Panc1 (cell line): ENCODE measurements at regions not wholly inside any gene's neighbourhood (a gene's known extent, or its start where the extent isn't known, plus 50 kb on each side); places are given as distances from the start of the nearest gene placed in this dataset.

ENCODE experiments used
- ATAC-seq: fragments of 200-7000 bp; cut with Tn5 transposase; 2 replicates; pipeline ENCODE4 v1.9.1; 2020; ENCODE audit warnings: mild to moderate bottlenecking, moderate library complexity
- BruUV-seq: library from RNA; stranded (reverse); fragments of 400-500 nt; replicated peaks from 2 replicates; lab custom pipeline; 2021; lab: Mats Ljungman, UMichigan
- CTCF ChIA-PET: fragments of 300-600 bp; sonication (Branson Sonifier 250); formaldehyde crosslinking; loops from one replicate; lab custom pipeline; 2022; ENCODE audit warnings: antibody characterized with exemption; lab: Charles Lee
- POLR2A ChIA-PET: fragments of 300-600 bp; sonication (Branson Sonifier 250); formaldehyde crosslinking; loops from one replicate; lab custom pipeline; 2022; ENCODE audit warnings: antibody characterized with exemption; lab: Charles Lee
- DNase-seq: peaks from one replicate; pipeline ENCODE4 v3.0.0-alpha.2; 2010; ENCODE audit warnings: low read depth, low spot score
- H3K27ac ChIP-seq: 2 replicates; pipeline ENCODE4 v1.5.1; 2011; ENCODE audit warnings: mild to moderate bottlenecking, low read length, inconsistent platforms
- H3K27me3 ChIP-seq: fragments of 200-500 bp; sonication (Bioruptor generic); 2 replicates; pipeline ENCODE4 v1.6.0; 2014; ENCODE audit warnings: low read length, inconsistent platforms; ENCODE audit not compliant: control insufficient read depth, insufficient read depth
- H3K36me3 ChIP-seq: fragments of 200-500 bp; sonication (Bioruptor generic); 2 replicates; pipeline ENCODE4 v1.5.1; 2014; ENCODE audit warnings: inconsistent platforms, mild to moderate bottlenecking, low read length, moderate library complexity; ENCODE audit not compliant: control insufficient read depth, insufficient read depth
- H3K4me1 ChIP-seq: 2 replicates; pipeline ENCODE4 v1.5.1; 2011; ENCODE audit warnings: inconsistent platforms, mild to moderate bottlenecking, low read length, moderate library complexity; ENCODE audit not compliant: control insufficient read depth, insufficient read depth
- H3K4me3 ChIP-seq, 2 experiments: 2 replicates each; pipeline ENCODE4 v1.5.1; 2011 to 2012; ENCODE audit warnings: low read depth in 2 of 2, low read length in 2 of 2, mild to moderate bottlenecking in 2 of 2, inconsistent platforms in 1 of 2, moderate library complexity in 1 of 2
- H3K9me3 ChIP-seq: fragments of 200-500 bp; sonication (Bioruptor generic); 2 replicates; pipeline ENCODE4 v1.5.1; 2014; ENCODE audit warnings: low read depth, mild to moderate bottlenecking, inconsistent platforms, low read length, moderate library complexity; ENCODE audit not compliant: control insufficient read depth, insufficient read depth
- POLR2AphosphoS5 ChIP-seq: IDR thresholded peaks from 2 replicates; pipeline ENCODE4 v1.6.1; 2012; ENCODE audit warnings: mild to moderate bottlenecking, low read depth, low read length, moderate library complexity
- SIN3A ChIP-seq: IDR thresholded peaks from 2 replicates; pipeline ENCODE4 v1.6.1; 2012; ENCODE audit warnings: low read depth, mild to moderate bottlenecking, low read length, moderate library complexity, borderline replicate concordance; ENCODE audit not compliant: insufficient read depth
- TCF7L2 ChIP-seq: IDR thresholded peaks from 2 replicates; pipeline ENCODE4 v1.6.1; 2011; ENCODE audit warnings: mild to moderate bottlenecking, low read depth, low read length, inconsistent platforms
- in situ Hi-C: cut with HindIII; loops from 2 replicates; pipeline ENCODE4 v1.10.0; 2016; ENCODE audit warnings: low sequenced_read_pairs, low pct_unique_long_range_greater_than_20kb
- intact Hi-C: fragments of 100-400 bp; cut with micrococcal nuclease; formaldehyde crosslinking; loops from one replicate; pipeline ENCODE4 v1.10.0; 2022; ENCODE audit not compliant: unreplicated experiment
- TF ChIP-seq, protein P1 (sequence below), 2 experiments: IDR thresholded peaks; 2 replicates each; pipeline ENCODE4 v1.6.1; 2011 to 2012; ENCODE audit warnings: low read depth in 2 of 2, control low read depth in 1 of 2, low read length in 1 of 2, mild to moderate bottlenecking in 1 of 2, moderate library complexity in 1 of 2; ENCODE audit not compliant: insufficient read depth in 1 of 2
- TF ChIP-seq, protein P2 (sequence below): fragments of 450-650 bp; IDR thresholded peaks from 2 replicates; pipeline ENCODE4 v1.5.1; 2017; ENCODE audit warnings: mild to moderate bottlenecking

DNA sequence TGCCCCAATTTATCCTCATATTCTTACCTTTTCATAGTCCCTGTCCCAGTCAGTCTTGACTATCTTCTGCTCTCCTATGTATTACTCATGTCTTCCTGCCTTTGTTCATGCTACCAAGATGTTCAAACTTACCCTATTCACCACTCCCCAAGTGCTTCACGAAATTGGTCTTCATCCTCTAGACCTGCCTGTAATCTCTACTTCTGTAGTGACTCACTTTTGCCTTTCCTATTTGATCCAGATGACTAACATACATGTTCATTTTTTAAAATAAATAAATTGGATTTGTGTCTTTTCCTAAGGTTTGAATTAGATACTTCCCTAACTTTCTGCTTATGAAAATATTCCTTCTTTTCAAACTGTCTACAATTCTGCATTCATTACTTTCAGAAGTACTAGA, 107.7 kb upstream of the PPM1H start:
- TF ChIP-seq SIN3A: no peak
- Histone ChIP-seq H3K4me1 (no peaks in the 10 kb centered on the region), H3K27me3 (no peaks in the 10 kb centered on the region; the same call in 1 of the 2 replicates), H3K27ac (no peak overlapping the region), H3K9me3 (no peaks in the 10 kb centered on the region), H3K4me3 (no peak overlapping the region), H3K36me3 (no peaks in the 10 kb centered on the region)
- DNase-seq (no peak), ATAC-seq (no peak)
- in situ Hi-C loops (no loop called here), intact Hi-C loops (no loop called here)
- POLR2A ChIA-PET: no interaction called here
- no TSS peak for BruUV-seq
- CTCF ChIA-PET: no interaction called here

- no peak for TF ChIP-seq POLR2AphosphoS5
- no peak for TF ChIP-seq SIN3A
- TF ChIP-seq TCF7L2: no peak
- TF ChIP-seq, protein P1, sequence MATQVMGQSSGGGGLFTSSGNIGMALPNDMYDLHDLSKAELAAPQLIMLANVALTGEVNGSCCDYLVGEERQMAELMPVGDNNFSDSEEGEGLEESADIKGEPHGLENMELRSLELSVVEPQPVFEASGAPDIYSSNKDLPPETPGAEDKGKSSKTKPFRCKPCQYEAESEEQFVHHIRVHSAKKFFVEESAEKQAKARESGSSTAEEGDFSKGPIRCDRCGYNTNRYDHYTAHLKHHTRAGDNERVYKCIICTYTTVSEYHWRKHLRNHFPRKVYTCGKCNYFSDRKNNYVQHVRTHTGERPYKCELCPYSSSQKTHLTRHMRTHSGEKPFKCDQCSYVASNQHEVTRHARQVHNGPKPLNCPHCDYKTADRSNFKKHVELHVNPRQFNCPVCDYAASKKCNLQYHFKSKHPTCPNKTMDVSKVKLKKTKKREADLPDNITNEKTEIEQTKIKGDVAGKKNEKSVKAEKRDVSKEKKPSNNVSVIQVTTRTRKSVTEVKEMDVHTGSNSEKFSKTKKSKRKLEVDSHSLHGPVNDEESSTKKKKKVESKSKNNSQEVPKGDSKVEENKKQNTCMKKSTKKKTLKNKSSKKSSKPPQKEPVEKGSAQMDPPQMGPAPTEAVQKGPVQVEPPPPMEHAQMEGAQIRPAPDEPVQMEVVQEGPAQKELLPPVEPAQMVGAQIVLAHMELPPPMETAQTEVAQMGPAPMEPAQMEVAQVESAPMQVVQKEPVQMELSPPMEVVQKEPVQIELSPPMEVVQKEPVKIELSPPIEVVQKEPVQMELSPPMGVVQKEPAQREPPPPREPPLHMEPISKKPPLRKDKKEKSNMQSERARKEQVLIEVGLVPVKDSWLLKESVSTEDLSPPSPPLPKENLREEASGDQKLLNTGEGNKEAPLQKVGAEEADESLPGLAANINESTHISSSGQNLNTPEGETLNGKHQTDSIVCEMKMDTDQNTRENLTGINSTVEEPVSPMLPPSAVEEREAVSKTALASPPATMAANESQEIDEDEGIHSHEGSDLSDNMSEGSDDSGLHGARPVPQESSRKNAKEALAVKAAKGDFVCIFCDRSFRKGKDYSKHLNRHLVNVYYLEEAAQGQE (IDR thresholded peaks at IDR 0.05; ENCODE audit: insufficient read depth in 1 of 2, low read depth in 2 of 2, low read length in 1 of 2): no peak
- TF ChIP-seq, protein P2, sequence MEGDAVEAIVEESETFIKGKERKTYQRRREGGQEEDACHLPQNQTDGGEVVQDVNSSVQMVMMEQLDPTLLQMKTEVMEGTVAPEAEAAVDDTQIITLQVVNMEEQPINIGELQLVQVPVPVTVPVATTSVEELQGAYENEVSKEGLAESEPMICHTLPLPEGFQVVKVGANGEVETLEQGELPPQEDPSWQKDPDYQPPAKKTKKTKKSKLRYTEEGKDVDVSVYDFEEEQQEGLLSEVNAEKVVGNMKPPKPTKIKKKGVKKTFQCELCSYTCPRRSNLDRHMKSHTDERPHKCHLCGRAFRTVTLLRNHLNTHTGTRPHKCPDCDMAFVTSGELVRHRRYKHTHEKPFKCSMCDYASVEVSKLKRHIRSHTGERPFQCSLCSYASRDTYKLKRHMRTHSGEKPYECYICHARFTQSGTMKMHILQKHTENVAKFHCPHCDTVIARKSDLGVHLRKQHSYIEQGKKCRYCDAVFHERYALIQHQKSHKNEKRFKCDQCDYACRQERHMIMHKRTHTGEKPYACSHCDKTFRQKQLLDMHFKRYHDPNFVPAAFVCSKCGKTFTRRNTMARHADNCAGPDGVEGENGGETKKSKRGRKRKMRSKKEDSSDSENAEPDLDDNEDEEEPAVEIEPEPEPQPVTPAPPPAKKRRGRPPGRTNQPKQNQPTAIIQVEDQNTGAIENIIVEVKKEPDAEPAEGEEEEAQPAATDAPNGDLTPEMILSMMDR: no peak
- in situ Hi-C loops (no loop called here), intact Hi-C loops (no loop called here)
- ATAC-seq (no peak), DNase-seq (no peak)
- H3K36me3 ChIP-seq: no peaks in the 10 kb centered on the region
- H3K27ac ChIP-seq: no peak overlapping the region
- peaks cover 2% of the 10 kb centered on the region; the same call in 1 of the 2 replicates for H3K27me3 ChIP-seq
- no peaks in the 10 kb centered on the region for H3K4me1 ChIP-seq
- H3K9me3 ChIP-seq: no peaks in the 10 kb centered on the region
- POLR2A ChIA-PET: no interaction called here
- CTCF ChIA-PET: no interaction called here
- no TSS peak for BruUV-seq
- no peak overlapping the region for H3K4me3 ChIP-seq
Measured at GRCh38 chr12:63041601-63042000, 106.7 kb upstream of the PPM1H start.

GRCh38 chr12:63040526-63041220, 105.7 kb upstream of the PPM1H start:
- Histone ChIP-seq H3K4me3 (no peak overlapping the region), H3K36me3 (no peaks in the 10 kb centered on the region), H3K27me3 (peaks cover 2% of the 10 kb centered on the region; the same call in 1 of the 2 replicates), H3K4me1 (no peaks in the 10 kb centered on the region), H3K27ac (no peak overlapping the region), H3K9me3 (no peaks in the 10 kb centered on the region)
- ATAC-seq (no peak), DNase-seq (no peak)
- TF ChIP-seq, protein P2: no peak
- TF ChIP-seq SIN3A: no peak
- TF ChIP-seq POLR2AphosphoS5: no peak
- TF ChIP-seq TCF7L2: no peak
- POLR2A ChIA-PET: no interaction called here
- no TSS peak for BruUV-seq
- in situ Hi-C loops: no loop called here
- CTCF ChIA-PET: no interaction called here
- intact Hi-C loops: no loop called here
